Esophagus mucosa (tissue), 1 donor: ENCODE measurements at regions not wholly inside any gene's neighbourhood (a gene's known extent, or its start where the extent isn't known, plus 50 kb on each side); places are given as distances from the start of the nearest gene placed in this dataset.

Source experiments
- ATAC-seq: fragments of 200-7000 bp; cut with Tn5 transposase; one replicate; pipeline ENCODE4 v1.9.1; 2020
- donor health status: DM: yes; HTN: yes; CAD: no.

DNA sequence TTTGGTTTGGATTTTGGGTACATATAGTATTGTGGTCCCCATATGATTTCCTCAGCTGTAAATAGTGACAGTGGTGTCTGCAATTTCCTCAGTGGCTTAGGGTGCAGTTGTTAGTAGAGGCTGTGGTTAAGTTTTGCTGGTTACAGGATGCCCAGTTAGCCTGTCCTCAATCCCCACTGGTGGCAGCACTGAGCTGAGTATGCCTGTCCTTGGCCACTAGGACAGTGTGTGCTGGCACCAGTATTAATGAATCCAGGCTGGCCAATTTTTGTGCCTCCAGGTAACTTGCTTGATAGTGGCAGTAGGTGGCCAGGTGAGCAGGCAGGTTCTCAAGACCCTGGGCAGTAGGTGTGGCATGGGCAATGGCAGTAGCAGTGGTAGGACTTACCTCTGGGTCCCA, 973.1 kb downstream of the TMEM182 start:
- ATAC-seq, result no peak

DNA sequence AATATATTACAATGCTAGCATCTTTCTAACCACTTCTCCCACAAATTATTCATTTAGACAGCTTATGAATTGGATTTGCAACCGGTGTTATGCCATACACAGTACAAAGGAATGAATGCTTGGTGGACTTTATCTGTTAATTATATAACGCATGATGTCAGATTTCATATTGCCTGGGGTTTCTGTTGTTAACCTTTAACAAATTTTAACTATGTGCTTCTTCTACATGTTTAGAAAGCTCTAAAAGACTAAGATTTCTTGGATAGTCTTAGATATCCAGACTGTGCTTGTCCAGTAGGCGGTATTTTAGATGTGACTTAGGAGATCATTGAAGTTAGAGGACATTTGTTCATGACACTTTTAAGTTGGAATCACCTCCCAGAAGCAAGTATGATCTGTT, 976.3 kb downstream of the TMEM182 start:
- ATAC-seq, result no peak

DNA sequence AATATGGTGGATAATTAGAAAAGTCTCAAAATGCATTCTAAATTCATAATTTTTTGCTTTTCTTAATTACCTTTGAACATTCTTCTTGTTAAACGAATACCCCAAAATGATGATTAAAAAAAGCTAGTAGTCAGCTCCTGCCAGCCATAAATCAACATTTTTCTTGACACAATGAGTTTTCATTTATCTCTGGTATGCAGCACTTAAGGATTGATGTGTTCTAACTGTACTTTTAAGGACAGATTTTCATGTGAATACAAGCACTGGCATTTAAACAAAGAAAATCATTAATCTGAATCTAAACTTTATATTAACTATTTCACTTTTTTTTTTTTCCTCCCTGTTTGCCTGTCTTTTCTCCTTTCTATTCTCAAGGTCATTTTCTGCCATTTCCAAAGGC, 976.8 kb downstream of the TMEM182 start:
- no peak for ATAC-seq

DNA sequence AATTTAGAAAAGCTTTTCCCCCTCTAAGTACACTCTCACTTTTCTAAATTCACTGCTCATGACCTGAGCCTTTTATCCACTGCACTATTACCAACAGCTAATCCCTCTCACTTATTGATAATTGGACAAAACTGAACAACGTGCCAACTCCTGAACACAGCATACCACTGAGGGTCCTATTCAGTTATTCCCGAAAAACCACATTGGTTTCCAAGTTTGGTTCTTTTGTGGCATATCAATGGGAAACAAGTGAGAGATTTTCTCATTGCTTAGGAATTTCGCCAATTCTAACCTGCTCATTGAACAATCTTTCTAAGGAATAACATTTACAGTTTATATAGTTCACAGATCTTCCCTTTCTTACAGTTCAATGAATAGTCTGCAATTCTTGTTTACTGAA, 977.4 kb downstream of the TMEM182 start:
- no peak for ATAC-seq

DNA sequence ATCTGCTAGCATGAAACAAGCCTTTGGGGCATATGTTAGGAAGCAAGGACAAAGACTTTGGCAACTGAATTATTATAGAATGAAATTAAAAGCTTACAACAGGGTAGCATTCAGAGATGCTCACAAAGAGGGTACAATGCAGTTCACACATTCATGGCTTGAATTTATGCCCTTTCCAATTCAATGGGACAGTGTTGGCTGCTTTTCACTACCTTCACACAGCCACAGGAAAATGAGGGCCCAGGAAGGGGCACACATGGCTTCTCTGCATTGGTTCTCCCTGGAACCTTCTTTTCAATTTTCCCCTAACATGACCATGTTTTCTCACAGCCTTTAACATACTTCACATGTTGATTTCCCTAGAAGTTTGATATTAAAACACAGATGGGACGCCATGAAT, 978.1 kb downstream of the TMEM182 start:
- no peak for ATAC-seq

DNA sequence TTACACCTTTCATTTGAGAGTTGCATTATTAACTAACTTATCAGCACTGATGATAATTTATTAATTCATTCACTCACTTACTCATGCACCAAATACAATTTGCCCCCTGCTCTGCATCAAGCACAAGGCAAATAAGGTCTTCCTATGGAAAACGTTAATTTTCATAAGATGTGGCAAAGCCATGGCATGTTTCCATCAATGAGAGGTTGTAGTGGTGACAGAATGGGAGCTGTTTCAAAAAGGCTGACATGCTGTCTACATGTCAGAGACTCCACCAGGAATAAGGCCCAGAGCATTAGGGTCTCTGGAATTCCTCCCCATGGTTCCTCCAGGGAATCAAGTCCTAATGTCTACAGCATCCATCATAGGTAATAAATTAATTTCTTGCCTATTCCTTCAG, 978.8 kb downstream of the TMEM182 start:
- ATAC-seq, result no peak

DNA sequence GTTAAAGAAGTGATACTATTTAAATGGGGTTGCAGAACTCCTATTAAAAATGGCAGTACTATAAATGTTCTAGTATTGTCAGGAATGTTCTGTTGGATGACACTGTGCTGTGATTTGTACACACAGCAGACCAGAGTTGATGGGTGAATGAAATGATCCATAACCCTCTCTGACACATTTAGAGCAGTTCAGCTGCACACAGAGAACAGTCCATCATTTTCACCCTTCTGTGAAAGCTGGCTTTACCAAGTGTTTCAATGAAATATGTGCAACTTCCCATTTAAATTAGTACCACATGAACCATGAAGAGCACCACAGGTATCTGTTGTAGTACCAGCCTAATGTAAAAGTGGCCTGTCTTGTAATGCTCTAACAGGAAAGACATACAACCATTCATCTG, 981.4 kb downstream of the TMEM182 start:
- ATAC-seq, result no peak

DNA sequence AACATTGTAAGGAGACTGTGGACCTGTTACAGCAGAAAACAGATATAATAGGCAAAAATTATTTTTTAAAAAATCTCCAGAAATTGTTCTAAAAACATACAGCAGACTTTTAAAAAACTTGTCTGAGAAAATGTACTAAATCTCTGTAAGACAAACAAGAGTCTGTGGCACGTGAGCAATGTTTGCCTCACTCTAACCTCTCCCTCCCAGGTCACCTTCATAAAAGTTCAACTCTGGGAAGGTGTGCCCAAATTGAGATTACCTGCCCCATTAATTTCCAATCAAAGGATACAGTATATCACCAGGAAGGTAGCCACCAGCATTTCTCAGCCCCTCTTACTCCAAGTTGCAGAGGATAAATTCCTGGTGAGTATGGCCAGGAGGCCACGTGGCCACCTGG, 992.7 kb downstream of the TMEM182 start:
- no peak for ATAC-seq

DNA sequence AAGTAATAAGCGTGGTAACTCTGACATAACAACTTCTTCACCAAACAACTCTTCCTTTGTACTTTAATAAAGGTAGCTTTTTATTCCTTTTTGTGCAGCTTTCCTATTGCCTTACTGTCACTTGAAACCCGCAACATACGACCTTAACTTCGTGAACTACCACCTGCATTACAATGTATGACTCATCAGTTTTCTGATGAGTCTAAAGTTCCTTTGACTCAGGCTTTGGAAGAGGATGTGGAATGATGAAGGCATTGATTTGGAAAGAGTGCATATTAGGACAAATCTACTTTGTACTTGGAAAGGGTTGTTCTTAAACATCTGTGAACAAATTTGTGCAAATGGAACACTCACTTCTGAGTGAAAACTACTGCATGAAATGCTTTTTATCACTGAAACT, 1012.1 kb downstream of the TMEM182 start:
- no peak for ATAC-seq

DNA sequence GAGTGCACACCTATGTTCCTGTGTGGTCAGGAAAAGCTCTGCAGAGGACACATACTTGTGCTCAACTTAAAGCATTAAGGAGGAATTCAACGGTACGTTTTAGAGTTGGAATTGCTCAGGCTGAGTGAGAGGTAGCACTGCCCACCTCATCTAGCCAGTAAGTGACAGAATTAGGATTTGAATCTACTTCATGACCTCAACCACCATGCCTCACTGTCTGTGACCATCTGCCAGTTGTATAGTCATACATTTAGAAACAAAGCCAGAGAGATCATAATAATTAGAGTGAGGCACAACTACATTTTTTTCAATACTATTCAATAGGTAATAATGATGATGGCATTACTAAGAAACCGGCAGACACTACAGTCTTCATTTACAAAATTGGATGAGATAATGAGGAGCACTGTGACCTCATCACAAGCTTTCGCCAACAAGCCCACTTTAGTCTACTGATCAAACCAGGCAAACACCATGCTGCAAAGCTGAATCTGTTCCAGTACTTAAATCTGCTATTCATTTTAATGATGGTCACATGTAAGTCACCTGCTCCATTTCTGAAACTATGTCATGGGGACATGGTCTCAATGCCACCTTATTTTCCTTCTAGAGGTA, 1018.4 kb downstream of the TMEM182 start:
- no peak for ATAC-seq

DNA sequence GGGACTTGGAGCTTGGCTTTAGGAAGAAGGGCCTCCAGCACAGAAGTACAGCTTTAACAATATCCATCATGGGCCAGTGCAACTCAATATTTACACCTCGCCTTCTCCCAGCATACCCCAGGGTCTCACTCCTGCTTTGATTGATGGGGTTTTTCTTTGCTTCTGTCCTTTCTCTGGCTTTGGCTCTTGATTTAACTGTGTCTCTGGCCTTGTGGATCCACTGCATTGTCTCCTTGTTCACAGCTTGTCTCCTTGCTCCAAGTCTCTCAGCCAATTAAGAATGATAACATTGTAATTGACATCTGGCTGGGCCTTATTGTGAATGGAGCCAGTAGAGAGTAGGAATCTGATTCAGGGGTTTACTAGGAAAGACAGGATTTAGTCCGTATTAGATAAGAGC, 1019.5 kb downstream of the TMEM182 start:
- no peak for ATAC-seq

DNA sequence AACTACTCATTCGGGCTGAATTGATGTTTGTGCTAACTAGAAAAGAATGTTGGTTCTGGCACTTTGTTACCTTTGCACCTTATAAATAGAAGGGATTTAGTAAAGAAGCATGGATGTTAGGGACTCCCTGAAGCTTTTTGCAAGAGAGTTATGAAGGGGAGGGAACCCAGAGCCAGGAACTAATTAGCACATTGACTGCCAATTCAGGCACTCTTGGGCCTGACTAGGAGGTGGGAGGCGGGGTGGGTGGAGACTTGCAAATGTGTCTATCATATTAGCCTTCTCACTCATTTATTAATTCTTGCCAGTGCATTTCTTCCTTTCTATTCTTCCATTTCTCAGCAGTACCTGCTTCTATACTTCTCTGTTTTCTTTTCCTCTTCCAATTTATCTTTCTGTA, 1022.4 kb downstream of the TMEM182 start:
- no peak for ATAC-seq

DNA sequence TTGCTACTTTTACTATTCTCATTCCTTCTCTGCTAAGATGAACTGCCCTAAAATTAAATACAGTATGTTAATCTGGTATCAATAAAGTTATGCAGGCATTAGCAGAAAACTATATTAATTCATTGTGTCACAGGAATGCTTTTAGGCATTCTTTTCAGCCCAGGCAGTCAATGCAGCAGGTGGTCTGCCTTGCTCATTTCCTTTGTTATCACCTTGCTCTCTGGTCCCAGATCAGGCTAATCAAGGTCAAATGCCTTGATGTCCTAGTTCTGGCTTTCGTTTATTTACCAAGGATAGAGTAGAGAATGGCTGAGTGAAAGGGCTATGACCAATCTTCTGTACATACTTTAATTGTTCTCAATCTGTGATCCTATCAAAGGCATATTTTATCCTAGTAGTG, 1023.6 kb downstream of the TMEM182 start:
- ATAC-seq, result no peak

DNA sequence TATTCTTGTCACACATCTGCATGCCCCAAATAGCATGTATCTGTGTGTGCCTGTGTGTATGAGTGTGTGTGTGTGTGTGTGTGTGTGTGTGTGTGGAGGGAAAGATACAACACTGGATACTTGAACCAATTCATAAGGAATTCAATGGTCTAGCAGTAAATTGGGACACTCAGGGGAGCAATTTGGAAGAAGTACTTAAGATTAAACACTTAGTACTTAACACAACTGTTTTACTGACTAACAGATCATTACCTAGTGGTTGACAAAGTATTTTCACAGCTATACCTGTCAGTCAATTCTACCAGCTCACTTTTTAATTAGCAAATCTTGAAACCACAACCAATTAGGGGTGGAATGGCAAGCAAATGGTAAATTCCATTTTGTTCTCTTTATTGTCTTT, 1024.1 kb downstream of the TMEM182 start:
- ATAC-seq, result no peak

DNA sequence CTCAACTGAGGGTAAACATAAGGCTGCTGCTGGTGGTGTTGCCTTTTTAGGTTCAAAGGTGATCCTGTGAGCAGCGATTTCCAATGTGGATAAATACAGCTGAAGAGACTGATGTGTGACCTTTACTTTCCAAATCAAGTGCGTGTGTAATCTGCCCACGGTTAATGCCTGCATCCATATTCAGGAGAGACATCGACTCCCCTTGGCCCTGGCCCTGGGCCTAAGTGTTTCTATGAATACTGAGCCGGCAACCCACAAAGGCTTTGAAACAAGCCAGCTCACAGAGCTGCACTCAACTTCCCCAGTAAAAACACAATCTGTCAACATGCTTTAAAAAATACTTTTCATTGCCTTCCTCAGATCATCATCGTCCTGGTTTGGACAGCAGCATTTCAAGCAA, 1026.6 kb downstream of the TMEM182 start:
- ATAC-seq, result no peak

DNA sequence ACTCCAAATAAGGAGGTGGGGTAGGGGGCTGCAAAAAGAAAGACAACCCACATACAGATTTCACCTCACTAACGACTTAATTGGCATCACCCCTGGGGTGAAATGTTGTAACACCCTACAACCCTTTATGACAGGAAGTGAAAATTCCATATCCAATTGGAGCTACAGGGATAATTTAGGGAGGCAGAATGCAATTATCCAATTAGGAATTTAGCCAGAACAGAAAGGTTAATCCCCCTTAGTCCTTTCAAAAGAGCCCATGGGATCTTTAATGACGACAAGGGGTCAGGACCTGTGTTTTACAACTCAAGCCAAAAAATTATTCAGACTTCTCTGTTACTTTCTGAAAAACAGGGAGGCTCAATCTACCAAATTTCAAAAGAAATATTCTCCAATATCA, 1027.1 kb downstream of the TMEM182 start:
- ATAC-seq, result no peak

DNA sequence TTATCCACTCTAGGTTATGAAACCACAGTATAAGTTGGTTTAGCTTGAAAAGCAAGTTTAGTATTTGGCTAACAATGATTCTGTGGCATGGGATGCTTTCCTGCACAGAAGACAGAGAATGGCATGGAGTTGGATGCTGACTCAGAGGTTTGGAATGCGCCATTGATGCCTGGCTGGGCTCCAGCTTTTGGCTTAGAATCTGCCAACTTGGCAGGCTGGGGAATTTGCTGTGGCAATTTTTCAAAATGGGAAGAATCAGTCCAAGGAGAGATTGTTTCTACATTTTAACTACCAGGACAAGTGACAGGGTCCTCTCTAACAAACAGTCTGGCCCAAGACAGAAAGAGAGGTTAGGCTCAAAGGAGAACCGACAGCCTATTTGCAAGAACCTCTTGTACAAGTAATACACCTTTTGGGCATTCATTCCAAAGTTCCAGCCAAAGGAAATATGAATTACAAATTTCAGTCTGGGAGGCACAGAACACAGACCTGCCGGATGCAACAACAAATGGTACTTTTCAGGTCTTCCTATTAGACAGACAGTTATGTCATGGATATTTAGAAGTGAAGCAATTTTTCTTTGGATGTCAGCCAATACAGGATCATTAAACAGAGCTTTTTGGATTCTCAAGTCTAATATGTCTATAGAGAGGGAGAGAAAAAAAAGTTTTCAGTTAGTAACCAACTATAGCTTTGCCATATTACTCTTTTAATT, 1027.7 kb downstream of the TMEM182 start:
- no peak for ATAC-seq

DNA sequence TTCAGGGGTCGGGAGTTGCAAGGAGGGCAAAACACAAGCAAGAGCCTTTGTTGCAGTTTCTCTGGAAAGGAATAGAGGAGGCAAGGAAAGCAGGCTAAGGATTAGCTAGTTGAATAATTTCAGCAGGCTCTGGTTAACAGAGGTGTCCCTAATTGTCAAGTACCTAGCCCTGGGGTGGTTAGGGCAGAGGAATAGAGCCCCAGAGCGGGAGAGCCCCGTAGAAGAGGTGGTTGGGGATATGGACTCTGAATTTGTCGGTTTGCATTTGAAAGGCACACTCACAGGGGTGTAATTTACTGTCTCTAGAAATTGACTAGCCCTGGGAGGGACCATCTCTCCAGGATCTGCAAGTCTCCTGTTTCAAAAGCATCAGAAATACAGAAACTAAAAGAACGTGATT, 1030.2 kb downstream of the TMEM182 start:
- no peak for ATAC-seq

DNA sequence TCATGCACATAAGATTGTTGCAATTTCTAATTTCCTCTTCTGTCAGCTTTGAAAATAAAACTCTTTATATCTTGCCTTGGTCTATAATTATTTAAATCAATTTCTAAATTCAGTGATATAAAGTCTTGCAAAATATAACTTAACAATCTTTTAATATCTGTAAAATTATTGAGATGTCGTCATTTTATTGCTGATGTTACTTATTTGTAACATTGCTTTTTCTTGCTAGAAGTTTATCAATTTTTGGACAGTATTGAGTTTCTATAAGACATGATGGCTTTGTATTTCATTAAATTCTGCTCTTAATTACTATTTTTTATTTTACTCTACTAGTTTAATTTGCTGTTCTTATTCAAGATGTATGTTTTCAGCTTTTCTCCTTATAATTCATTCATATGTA, 1036.5 kb downstream of the TMEM182 start:
- ATAC-seq, result no peak

DNA sequence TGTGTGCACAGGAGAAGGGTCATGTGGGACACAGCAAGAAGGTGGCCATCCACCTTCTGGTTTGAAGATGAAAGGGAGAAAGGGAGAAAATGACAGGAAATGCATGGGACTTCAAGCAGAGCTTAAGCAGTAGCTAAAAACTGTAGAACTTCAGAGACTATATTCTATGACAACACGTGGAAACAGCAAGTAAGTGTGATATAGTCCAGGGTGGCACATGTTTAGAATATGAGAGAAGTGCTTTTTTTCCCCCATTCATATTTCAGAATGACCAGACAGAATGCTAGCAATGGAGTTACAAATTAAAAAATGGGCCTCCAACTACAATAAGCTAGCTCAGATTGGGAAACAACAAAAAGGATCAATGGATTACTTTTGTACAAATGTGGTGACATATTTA, 1042.2 kb downstream of the TMEM182 start:
- no peak for ATAC-seq

DNA sequence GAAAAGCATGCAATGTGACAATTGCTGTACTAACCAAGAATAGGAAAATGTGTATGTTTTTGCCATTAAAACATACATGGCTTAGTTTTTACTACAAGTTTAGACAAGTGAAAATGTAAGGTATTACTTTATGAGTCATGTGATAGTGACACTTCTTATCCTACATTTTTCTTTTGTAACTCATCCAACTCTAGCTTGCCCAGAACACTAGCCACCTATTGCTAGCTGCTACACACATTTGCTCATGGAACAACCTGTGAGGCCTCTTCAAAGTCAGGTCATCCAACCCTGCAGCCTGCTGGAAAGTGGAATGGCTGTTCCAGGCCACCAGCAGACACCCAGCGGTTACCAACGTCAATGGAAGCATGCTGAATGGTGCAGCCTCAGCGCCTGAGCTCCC, 1043.9 kb downstream of the TMEM182 start:
- no peak for ATAC-seq

DNA sequence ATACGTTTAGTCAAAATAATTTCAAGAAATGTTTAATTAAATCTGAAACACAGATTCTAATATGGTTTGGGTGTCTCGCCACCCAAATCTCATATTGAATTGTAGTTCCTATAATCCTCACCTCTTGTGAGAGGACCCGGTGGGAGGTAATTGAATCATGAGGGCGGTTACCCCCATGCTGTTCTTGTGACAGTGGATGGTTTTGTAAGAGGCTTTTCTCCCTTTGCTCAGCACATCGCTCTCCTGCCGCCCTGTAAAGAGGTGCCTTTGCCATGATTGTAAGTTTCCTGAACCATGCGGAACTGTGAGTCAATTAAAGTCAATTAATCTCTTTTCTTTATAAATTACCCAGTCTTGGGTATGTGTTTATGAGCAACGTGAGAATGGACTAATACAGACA, 1045.1 kb upstream of the POU3F3 start:
- ATAC-seq, result no peak

DNA sequence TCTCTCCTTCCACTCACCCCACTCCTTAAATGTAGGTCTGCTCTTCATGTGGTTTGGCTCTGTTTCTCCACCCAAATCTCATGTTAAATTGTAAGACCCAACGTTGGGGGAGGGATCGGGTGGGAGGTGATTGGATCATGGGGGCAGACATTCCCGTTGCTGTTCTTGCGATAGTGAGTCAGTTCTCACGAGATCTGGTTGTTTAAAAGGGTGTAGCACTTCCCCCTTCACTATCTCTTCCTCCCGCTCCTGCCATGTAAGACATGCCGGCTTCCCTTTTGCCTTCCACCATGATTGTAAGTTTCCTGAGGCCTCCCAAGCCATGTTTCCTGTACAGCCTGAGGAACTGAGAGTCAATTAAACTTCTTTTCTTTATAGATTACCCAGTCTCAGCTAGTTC, 1044.5 kb upstream of the POU3F3 start:
- no peak for ATAC-seq

DNA sequence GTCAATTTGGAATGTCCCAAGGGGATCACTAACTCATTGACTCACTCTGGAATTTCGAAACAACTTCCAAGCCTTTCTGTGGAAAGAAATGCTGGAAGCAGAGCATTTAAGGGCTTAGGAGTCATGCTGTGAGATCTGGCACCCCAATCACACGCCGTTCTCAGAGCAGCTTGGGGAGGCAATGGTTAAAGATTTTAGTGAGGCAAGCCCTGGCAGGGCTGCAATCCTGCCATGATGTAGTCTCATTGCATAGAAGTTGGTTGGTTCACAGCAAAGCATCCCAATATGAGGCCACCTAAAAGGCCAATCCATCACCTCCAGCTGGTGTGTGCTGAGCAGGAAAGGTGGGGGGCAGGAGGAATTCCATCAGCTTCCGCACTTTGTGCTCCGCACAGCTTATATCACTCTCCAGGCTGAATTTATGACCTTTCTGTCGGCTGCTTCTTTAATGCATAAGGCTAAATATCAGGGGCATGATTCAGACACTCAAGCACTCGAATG, 1043.9 kb upstream of the POU3F3 start:
- ATAC-seq, result no peak

DNA sequence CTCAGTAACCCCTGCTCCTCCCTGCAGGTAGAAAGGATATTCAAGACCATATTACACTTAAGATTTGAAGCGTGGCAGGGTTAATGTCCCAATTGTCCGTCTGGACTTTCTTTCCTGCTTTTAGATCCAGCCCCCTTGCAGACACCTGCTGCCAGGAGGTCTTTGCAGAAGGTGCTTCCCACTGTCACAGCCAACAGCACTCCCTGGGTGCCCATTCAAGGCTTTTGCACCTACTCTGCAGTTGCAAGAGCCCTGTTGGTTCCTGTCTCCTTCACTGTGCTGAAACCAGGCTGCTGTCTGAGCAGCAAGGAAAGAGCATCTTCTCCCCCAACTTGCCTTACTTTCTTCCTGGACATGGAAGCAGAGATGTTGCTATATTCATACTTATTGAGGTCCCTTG, 1043.0 kb upstream of the POU3F3 start:
- ATAC-seq, result no peak
